HPDE6-E6E7 (cell line): ENCODE measurements at regions not wholly inside any gene's neighbourhood (a gene's known extent, or its start where the extent isn't known, plus 50 kb on each side); places are given as distances from the start of the nearest gene placed in this dataset.
"Not testable (repeated sequence)": the region's sequence is repeated elsewhere in the genome, so short reads cannot be mapped to it uniquely, and the experiment has no call there.

ENCODE experiments used
- DNase-seq: peaks from one replicate; pipeline ENCODE4 v3.0.0; 2011; ENCODE audit warnings: missing footprints; ENCODE audit errors: extremely low spot score

DNA sequence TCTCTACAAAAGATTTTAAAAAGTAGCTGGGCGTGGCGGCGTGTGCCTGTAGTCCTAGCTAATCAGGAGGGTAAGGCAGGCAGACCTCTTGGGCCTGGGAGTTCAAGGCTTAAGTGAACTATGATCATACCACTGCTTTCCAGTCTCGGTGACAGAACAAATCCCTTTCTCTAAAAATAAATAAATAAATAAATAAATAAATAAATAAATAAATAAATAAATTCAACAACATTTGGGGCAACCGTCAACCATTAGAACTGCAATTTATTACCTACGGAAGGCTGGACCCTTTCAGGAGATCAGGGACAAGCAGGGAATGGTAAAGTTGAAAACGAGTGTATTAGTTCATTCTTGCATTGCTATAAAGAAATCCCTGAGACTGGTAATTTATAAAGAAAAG lies 136.2 kb upstream of the USP9X start:
- DNase-seq, result no peak

DNA sequence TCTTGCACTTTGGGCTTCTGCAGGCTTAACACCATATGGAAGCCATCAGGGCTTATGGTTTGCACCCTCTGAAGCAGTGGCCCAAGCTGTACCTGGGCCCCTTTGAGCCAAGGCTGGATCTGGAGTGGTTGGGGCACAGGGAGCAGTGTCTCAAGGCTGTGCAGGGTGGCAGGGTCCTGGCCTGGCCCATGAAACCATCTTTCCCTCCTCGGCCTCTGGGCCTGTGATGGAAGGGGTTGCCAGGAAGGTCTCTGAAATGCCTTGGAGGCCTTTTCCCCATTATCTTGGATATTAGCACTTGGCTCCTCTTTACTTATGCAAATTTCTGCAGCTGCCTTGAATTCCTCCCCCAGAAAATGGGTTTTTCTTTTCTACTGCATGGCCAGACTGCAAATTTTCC lies 134.7 kb upstream of the USP9X start:
- no peak for DNase-seq

DNA sequence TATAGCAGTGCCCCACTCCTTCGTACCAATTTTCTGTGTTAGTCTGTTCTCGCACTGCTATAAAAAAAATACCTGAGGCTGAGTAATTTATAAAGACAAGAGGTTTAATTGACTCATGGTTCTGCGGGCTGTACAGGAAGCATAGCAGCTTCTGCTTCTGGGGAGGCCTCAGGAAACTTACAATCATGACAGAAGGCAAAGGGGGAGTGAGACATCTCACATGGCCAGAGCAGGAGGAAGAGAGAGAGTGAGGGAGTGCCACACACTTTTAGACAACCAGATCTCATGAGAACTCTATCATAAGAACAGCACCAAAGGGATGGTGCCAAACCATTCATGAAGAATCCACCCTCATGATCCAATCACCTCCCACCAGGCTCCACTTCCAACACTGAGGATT lies 133.8 kb upstream of the USP9X start:
- not testable (repeated sequence) for DNase-seq

DNA sequence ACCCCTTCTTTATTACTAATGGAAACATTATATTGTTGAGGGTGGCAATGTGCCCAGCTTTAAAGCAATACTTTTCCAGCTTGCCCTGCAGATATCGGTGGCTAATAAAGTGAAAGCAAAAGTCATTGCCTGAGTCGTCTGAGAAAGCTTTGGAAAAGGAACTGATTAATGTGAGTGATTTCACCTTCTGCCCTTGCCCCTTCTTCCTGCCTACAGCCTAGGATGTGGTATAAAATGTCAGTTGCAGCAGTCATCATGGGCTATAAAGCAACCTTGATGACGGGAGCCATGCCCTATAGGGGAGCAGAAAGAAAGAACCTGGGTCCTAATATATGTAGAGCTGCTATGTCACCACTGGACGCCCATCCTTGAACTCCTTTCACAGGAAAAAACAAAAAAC lies 132.4 kb upstream of the USP9X start:
- DNase-seq, result no peak

DNA sequence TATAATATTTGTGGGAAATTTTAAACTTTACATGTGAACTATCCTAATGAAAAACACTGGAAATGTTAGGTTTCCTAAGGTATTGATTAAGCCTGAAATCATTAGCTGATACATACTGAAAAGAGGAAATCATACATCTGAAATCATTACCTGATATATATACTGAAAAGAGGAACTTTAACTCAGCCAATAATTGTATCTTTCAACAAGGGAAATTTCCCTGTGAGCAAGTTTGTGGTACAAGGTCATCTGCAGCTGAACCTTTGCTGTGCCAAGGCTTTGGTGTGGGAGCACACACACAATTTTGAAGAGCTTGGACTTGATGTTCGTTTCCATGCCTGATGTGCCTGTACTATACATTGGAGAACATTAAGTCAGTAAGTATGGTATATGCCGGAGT lies 131.9 kb upstream of the USP9X start:
- DNase-seq, result no peak

DNA sequence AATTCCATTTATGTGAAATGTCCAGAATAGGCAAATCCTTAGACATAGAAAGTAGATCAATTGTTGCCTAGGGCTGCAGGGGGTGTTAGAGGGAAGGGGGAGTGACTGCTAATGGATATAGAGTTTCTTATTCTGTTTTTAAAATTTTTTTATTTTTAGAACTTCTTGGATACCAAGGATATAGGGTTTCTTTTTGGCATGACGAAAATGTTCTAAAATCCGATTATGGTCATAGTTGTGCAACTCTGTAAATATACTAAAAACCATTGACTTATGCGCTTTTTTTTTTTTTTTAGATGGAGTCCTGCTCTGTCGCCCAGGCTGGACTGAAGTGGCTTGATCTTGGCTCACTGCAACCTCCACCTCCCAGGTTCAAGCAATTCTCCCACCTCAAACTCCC lies 125.2 kb upstream of the USP9X start:
- no peak for DNase-seq

DNA sequence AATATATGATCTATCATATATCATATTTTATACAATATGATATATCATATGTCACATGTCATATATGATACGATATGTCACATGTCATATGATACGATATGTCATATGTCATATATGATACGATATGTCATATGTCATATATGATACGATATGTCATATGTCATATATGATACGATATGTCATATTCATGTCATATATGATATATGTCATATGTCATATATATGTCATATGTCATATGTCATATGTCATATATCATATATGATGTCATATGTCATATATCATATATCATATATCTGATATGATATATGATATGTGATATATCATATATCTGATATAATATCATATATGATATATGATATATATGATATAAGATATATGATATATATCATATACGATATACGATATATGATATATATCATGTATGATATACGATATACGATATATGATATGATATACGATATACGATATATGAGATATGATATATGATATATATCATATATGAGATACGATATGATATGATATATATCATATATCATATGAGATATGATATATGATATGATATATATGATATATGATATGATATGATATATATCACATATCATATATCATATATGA lies 122.3 kb upstream of the USP9X start:
- no peak for DNase-seq

DNA sequence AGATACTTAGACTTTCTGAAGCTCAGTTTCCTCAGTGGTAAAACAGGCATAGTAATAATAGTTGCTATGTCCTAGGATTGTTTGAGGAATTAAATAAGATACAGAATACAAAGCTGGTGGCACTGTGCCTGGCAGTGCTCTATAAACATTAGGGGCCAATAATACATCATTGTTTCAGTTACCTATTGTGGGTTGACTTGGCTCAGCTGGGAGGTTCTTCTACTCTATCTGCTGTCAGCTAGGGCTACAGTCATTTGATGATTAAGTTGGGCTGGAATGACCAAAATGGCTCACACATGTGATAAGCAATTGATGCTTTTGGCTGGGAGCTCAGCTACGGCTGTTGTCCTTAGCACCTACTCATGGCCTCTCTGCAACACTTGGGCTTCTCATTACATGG lies 121.2 kb upstream of the USP9X start:
- DNase-seq, result no peak

DNA sequence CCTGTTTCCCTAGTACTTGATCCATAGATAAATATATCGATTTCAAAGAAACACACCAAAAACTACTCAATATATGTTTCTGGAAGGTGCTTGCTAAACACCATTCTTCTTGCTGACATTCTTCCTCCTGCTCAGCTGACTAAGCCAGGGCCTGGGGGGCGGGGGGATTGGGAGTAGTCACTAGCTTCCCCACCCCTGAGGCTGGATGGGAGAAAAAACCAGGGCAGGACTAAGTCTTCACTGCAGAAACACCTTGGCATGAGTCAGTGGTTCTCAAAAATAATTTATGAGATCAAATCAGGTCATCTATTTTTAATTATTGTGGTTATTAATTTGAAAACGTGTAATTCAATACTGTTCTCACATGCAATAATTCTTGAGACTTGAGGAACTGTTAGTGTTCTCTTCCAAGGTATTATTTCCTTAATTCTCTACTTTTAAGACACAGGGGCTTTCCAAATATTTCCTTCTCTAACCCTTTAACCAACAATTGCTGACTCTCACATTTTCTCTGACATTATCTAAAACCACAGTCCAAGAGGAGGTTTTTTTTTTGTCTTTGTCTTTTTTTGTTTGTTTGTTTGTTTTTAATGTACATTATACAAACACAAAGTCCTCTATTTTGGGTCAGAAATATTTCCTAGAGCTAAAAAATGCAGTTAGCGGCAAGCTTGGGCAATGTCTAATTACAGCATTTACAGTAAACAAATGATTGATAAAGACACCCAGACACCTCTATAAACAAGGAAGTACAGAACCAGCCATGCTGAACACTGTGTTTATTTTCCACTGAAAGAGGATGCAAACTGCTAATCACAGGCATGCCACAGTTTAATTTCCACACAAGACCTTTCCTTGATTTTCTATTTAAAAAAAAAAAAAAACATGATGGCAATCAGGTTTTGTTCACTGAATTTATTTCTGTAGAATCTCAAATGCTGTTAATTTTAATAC lies 120.3 kb upstream of the USP9X start:
- DNase-seq, result no peak

DNA sequence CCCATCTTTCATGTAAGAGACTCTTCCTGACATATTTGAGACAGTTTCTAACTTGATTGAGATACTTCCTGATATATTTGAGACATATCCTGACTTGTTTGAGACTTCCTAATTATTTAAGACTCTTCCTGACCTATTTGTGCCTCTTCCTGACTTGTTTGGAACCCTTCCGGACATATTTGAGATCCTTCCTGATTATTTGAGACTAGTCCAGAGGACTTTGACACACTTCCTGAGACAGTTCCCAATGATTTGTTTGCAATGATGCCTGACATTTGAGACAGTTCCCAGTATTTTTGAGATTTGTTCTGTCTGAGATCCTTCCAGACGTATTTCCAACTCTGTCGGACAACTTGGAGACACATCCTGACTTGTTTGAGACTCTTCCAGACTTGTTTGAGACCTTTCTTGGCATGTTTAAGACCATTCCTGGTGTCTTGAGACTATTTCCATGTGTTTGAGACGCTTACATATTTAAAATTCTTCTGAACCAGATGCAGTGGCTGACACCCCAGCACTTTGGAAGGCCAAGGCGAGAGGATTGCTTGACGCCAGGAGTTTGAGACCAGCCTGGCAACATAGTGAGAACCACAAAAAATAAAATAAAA lies 118.9 kb upstream of the USP9X start:
- DNase-seq, result no peak

DNA sequence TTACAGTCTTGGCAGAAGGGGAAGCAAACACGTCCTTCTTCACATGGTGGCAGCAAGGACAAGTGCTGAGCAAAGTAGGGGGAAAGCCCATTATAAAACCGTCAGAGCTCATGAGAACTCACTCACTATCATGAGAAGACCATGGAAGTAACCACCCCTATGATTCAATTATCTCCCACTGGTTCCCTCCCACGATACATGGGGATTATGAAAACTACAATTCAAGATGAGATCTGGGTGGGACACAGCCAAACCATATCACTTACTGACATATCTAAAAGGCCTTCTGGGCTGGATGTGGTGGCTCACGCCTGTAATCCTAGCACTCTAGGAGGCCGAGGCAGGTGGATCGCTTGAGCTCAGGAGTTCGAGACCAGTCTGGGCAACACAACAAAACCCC lies 117.1 kb upstream of the USP9X start:
- DNase-seq, result no peak

DNA sequence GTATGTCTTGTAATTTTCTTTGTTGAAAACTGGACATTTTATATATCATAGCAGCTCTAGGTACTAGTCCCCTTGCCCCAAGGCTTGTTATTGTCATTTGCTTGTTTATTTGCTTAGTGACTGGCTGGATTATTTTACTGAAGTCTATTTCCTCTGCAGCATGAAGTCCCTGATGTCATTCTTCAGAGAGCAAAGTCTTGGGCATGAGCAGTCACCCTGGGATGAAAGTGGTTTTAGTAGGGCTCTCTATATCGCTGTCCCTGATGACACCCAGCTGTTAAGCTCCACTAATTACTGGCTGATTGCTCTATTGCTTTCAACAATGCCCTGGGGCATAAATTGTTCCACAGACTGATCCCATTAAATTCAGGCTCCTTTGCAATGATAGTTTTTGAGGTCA lies 113.5 kb upstream of the USP9X start:
- DNase-seq, result no peak

DNA sequence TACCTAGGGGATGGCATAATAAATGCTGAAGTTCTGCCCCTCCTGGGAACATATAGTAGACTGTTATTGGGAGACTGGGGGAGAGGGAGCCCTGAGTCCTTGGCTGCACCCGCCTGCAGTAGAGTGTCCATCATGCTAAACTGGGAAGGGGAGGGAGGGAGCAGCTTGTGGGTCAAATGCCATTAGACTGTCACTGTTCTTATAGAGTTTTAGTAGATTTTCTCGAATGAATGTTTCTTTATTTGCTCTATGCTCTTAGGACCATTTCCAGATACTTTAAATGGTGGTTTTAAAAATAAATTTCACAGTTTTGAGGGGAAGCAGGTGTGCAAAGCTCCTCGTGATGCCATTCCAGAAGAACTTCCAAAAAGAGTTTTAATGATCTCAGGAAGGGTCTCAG lies 111.6 kb upstream of the USP9X start:
- no peak for DNase-seq

DNA sequence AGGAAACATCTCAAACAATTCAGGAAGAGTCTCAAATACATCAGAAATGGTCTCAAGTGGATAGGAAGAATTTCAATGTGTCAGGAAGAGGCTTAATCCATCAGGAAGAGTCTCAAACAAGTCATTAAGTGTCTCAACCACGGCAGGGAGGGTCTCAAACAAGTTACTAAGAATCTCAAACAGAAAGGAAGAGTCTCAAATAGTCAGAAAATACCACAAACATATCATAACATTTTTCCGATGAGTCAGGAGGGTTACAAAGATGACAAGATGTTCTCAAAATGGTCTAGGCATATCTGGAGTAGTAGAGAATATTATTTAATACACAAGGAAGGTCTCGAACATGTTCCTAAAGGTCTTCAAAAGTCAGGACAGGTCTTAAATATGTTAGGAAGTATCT lies 109.3 kb upstream of the USP9X start:
- no peak for DNase-seq

DNA sequence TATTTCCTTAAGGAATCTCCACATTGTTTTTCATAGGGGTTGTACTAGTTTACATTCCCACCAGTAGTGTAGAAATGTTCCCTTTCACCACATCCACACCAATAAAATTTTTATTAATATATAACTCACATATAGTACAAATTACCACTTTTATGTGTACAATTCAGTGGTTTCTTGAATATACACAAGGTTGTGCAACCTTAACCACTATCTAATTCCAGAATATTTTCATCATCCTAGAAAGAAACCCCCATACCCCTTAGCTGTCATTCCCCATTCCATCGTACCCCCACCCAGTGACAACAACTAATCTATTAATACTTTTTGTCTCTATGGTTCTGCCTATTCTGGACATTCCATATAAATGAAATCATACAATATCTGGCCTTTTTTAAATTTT lies 108.3 kb upstream of the USP9X start:
- no peak for DNase-seq

DNA sequence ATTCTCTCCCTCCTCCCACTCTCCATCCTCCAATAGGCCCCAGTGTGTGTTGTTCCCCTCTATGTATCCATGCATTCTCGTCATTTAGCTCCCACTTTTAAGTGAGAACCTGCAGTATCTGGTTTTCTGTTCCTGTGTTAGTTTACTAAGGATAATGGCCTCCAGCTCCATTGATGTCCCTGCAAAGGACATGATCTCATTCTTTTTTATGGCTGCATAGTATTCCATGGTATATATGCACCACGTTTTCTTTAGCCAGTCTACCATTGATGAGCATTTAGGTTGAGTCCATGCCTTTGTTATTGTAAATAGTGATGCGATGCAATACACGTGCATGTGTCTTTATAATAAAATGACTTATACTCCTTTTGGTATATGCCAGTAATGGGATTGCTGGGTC lies 100.3 kb upstream of the USP9X start:
- no peak for DNase-seq

DNA sequence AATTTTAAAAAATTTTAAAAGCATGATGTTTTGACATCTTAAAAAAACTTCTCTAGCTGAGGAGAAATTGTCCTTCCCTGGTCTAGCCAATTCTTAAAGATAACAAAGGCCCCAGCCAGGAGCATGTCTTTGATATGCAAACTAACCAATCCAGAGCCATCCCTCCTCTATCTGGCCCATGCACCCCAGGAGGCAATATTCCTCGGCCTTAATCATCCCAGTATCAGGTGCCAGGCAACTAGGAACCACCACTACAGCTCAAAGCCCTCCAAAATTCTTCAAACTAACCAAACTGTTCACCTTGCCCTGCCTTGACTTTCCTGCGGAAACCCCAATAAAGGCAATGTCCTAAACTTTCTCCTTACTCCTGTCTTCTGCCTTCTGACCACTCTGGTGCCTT lies 97.8 kb upstream of the USP9X start:
- DNase-seq, result no peak

DNA sequence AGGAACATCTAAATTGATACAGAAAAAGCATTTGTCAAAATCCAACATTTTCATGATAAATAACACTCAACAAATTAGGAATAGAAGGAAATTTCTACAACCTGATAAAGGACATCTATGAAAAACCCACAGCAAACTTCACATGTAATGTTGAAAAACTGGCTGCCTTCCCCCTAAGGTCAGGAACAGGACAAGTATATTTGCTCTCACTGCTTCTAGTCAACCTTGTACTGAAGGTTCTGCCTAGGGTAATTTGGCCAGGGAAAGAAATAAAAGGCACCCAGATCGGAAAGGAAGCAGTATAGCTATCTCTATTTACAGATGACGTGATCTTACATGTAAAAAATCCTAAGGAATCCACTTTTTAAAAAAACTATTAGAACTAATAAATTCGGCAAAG lies 97.1 kb upstream of the USP9X start:
- no peak for DNase-seq

DNA sequence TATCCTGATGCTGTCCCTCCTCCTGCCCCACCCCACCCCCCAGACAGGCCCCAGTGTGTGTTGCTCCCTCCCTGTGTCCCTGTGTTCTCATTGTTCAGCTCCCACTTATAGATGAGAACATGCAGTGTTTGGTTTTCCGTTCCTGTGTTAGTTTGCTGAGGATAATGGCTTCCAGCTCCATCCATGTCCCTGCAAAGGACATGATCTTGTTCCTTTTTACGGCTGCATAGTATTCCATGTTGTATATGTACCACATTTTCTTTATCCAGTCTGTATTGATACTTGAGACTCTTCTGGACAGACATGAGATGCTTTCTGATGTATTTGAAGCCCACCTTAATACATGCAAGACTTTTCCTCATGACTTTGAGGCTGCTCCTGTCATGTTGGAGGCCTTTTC lies 91.8 kb upstream of the USP9X start:
- not testable (repeated sequence) for DNase-seq

DNA sequence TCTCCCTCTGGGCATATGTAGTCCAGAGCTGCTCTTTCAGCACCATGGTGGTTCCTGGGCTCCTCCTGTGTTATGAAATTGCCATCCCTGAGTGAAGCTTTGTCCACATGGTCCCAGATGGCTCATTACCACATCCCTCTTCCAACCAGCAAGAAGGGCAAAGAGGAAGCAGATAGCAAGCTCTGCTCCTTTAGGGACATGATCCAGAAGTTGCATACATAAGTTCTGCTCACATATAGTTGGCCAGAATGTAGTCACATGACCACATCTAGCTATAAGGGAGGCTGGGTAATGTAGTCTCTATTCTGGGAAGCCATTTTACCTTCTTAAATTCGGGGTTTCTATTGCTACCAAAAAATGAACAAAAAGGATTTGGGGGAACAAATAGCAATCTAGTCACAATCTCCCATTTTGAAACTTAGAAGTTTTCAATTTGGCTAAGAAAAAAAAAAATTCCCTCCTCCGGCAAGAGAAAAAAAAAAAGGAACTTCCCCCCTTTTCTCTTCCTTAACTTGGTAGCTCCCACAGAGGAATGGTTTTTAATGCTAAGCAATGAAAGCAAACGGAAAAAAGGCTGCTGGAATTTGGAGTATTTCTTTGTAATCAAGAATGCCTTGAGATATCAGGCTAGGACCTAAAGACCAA lies 88.2 kb upstream of the USP9X start:
- DNase-seq, result peak; percentile 17

DNA sequence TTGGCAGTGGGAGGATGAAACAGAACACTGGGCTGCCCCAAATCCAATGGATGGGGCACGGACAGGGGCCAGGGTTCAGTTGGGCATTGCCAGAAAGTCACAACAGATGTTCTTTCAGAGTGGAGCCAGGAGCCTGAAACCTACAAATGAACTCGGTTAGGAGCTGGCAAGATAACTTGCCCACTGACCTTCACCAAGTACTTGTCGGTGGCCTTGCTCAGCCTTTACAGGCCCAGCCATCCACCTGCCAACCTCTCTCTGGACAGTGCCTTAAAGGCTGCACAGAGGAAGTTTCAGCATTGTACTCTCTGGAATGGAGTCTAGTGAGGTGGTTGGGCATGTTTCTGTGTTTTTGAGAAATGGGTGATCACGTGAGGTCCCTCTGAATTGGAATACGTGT lies 87.1 kb upstream of the USP9X start:
- no peak for DNase-seq

DNA sequence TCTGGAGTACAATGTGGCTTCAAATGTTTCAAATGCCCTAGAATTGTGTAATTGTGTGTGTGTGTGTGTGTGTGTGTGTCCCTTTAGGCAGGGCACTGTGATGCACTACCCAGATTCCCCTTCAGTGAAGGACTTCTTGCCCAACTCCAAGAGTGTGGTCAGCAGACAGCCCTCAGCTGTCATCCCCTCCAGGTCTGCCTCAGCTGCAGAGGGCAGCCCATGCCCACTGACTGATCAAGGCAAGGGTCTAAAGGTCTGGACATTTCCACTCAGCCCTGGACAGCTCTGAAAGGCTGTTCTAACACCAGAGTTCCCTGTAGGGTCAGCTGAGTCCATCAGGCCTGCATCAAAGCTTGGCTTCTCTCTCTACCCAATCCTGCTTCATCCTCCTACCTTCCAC lies 83.9 kb upstream of the USP9X start:
- no peak for DNase-seq

DNA sequence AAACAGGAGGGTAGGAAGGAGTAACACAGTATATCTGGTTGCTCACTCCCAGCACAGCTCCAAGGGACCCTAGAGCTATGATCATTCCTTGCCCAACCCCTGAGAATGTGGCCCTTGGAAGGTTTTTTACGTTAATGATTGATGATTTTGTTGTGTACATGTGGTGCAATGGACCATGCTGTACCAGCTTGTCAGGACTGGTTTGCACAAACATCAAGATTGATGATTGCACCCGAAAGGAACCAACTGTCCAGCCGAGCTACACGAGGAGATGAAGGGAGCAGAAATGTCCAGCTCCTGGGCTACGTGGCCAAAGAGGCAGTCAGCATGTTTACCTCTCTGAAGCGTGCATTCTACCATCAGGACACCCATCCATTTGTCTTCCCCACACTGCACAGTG lies 83.2 kb upstream of the USP9X start:
- no peak for DNase-seq
